Epithelial cell of proximal tubule (primary cell): ENCODE measurements at regions not wholly inside any gene's neighbourhood (a gene's known extent, or its start where the extent isn't known, plus 50 kb on each side); places are given as distances from the start of the nearest gene placed in this dataset.
A peak's percentile ranks its signal among the peaks of the same experiment; 100 is the strongest.

Experiments used
- DNase-seq: peaks from one replicate; pipeline ENCODE4 v3.0.0-alpha.2; 2011; ENCODE audit warnings: low read depth
- H3K4me3 ChIP-seq: 2 replicates; pipeline ENCODE4 v1.5.1; 2011; ENCODE audit warnings: low read depth, mild to moderate bottlenecking, low read length
- TF ChIP-seq, protein P1 (sequence below): conservative IDR thresholded peaks from 2 replicates; pipeline ENCODE4 v1.5.1; 2012; ENCODE audit warnings: low read depth, mild to moderate bottlenecking, low read length

DNA sequence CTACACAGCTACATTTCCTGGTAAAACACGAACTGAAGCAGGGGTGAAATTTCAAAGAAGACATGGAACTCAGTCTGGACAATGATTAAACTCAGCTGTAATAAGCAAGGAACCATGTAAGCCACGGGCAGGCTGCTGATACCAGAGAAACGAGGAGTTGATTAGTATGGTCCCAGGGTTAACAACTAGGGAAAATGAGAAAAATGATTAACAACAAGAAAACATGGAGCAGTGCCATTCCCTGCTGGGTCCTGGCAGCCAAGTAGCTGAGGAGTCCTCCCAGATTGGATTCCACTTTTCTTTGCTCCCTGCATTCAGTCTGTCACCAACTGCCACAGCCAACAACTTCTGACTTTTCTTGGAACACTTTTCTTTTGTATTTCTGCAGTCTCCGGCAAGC lies 517.0 kb upstream of the KLHL29 start:
- DNase-seq = peak; percentile 50
- no peak overlapping the region for H3K4me3 ChIP-seq
- TF ChIP-seq, protein P1, sequence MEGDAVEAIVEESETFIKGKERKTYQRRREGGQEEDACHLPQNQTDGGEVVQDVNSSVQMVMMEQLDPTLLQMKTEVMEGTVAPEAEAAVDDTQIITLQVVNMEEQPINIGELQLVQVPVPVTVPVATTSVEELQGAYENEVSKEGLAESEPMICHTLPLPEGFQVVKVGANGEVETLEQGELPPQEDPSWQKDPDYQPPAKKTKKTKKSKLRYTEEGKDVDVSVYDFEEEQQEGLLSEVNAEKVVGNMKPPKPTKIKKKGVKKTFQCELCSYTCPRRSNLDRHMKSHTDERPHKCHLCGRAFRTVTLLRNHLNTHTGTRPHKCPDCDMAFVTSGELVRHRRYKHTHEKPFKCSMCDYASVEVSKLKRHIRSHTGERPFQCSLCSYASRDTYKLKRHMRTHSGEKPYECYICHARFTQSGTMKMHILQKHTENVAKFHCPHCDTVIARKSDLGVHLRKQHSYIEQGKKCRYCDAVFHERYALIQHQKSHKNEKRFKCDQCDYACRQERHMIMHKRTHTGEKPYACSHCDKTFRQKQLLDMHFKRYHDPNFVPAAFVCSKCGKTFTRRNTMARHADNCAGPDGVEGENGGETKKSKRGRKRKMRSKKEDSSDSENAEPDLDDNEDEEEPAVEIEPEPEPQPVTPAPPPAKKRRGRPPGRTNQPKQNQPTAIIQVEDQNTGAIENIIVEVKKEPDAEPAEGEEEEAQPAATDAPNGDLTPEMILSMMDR = no peak

DNA sequence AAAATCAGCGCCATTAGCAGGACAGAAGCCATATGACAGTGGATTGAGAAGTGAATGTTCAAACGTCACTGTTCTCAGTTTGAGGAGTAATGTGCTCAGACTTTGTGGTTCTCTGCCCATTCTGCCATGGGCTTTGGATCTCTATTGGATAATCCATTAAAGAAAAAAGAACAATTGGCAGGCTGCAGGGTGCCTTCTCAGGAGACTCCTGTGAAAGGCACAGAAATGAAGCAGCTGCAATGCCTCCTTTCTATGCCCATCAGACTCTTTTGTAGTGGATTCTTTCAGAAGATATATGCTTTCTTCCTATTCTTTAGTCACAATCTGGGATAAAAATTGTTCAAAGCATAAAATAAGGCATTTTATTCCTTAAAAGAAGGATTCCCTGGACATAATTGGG lies 506.9 kb upstream of the KLHL29 start:
- TF ChIP-seq, protein P1 = no peak
- DNase-seq = no peak
- no peak overlapping the region for H3K4me3 ChIP-seq

DNA sequence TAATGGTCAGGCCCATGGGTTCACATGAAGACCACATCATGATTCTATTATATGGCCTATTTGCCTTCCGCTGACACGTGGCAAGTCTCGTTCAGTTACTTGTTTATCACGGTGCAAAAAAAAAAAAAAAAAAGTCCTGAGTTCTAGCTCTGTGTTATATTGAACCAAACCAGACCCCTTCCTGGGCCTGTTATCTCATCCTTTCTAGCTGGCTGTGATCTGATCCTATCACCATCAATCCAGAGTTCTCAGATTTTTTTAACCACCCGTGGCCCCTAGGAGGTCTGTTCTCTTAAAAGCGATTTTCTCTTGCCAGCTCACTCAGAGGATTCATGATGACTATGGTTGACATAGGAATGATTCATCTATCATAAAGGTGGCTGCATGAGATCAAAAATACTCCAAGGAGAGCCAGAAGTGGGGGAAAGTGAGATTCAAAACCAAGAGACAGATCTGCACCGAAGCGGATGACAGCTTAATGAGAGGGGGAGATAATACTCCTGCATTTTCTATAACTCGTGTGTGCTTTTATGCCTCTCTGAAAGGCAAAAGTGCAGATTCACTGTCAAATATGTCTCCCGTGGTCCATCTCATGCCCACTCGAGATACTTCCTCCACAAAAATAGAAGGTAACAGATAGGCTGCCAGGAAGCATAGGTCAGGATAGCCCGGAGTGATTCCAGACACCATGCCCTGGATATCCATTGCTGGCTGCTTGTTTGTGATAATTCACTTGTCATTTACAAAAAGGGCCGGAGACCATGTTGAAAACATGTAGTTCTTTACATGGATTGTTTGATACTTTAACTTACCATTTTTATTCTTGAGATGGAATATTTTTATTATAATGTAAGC lies 505.7 kb upstream of the KLHL29 start:
- H3K4me3 ChIP-seq = no peak overlapping the region
- TF ChIP-seq, protein P1 = no peak
- DNase-seq = no peak

DNA sequence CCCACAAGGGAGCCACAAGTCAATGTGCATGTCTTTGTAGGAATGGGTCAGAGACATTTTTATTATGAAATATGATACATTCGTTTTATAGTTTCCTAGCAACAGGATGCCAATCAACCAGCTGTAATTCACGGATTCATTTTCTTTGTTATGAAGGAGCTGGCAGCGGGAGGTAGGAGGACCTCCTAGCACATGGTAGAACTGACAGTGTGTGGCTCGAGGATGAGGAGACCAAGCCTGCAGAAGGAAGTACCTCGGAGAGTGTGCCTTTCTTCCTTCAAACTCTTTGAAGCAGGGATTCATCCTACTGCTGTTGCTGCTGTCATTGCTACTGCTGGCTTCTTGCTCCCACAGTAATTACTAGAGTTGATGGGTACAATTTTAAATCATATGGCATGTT lies 504.8 kb upstream of the KLHL29 start:
- no peak overlapping the region for H3K4me3 ChIP-seq
- DNase-seq = no peak
- TF ChIP-seq, protein P1 = no peak

DNA sequence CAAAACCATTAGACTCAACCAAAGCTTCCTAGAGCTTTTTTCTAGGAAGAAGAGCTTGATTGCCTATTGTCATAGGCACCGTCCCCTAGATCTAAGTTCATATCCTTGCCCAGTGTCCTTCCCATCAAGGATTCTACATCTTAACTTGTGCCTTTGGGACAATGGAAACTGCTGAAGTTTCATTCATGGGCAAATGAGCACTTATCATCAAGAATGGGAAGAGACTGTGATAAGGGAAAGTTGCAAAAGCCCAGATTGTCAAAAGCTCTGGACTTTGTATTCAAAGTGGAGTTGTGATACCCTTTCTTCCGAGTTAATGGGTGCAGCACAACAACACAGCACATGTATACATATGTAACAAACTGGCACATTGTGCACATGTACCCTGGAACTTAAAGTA lies 503.0 kb upstream of the KLHL29 start:
- DNase-seq = no peak
- H3K4me3 ChIP-seq = no peak overlapping the region
- TF ChIP-seq, protein P1 = no peak

DNA sequence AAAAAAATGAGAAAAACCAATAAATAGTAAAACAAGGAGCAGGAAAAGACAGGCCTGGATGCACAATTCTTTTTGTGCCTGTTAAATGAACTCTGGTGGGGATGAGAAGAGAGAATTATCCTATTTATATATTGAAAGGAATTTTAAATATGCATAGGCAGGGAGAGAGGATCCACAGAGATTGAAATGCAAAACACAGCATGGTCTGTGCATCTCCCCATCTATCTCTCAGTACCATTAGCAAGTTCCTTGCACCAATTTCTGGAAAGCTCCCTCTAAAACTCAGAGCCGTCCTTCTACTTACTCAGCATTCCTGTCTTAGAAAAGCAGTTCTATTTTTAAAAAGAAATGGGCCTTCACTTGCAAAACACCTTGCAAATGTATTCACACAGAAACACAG lies 502.3 kb upstream of the KLHL29 start:
- H3K4me3 ChIP-seq = no peak overlapping the region
- DNase-seq = no peak
- TF ChIP-seq, protein P1 = no peak

DNA sequence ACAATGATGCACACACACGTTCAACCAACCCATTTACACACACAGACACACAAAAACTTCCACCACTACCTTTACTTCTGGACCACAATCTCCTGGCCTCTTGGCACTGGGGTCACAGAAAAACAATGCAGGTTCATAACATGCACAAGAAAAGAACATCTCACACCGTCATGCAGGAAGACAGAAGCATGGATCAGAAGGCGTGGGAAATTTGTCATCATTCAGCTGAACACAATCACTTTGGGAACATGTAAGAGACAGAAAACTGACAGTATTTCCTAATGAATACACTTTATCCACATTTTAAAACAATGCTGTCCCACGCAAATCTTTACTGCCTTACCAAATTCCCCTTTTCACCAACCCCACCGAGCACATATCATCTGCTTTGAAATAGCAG lies 501.9 kb upstream of the KLHL29 start:
- TF ChIP-seq, protein P1 = no peak
- no peak for DNase-seq
- no peak overlapping the region for H3K4me3 ChIP-seq
